SH-SY5Y (cell line): ENCODE measurements at regions not wholly inside any gene's neighbourhood (a gene's known extent, or its start where the extent isn't known, plus 50 kb on each side); places are given as distances from the start of the nearest gene placed in this dataset.

Source experiments
- GATA2 ChIP-seq: IDR thresholded peaks from 2 replicates; pipeline ENCODE4 v1.6.1; 2011; ENCODE audit warnings: mild to moderate bottlenecking, low read depth, low read length
- GATA3 ChIP-seq: IDR thresholded peaks from 2 replicates; pipeline ENCODE4 v1.6.1; 2011; ENCODE audit warnings: low read depth, mild to moderate bottlenecking, low read length, moderate library complexity

DNA sequence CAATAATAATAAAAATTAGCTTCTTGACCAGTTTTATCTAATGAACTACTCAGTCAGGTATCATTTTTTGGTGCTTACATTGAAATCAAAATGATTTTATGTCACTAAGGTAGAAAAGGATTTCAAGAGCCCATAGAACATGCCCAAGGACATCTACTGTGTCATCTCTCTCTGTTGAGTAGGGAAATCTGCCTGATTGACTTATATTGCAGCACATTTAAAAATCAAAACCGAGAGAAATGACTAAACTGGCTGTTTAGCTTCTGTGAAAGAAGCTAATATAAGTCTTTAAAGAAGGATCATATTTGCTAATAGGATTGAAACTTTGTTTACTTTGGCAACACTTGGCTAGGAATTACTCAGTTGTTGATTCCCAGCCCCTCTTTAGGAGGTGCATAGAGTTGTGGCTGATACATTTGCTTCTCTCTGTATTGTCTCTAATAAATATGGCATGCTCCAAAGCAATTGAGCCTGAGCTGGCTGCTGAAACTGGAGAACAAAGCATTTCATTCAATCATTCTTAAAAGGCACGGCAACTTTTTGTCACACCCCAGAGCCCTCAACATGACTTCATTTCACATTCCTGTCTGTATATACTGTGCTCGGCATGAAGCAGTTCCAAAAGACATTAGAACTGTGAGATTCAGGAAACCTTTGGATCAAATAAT lies 1096.9 kb upstream of the POT1 start:
- TF ChIP-seq GATA2 (no peak), GATA3 (no peak)
